HG02759 (cell line): ENCODE measurements at regions not wholly inside any gene's neighbourhood (a gene's known extent, or its start where the extent isn't known, plus 50 kb on each side); places are given as distances from the start of the nearest gene placed in this dataset.

Experiments
- ATAC-seq: cut with Tn5 transposase; IDR thresholded peaks from one replicate; pipeline ENCODE4 v1.9.1; 2021; ENCODE audit warnings: mild to moderate bottlenecking, moderate library complexity; ENCODE audit not compliant: unreplicated experiment

- no peak for ATAC-seq
These were observed 810.2 kb downstream of the UQCRFS1 start for GRCh38 chr19:28402701-28403290.

GRCh38 chr19:28401739-28402424, 811.1 kb downstream of the UQCRFS1 start:
- ATAC-seq, result no peak

- no peak for ATAC-seq
These were observed 811.8 kb downstream of the UQCRFS1 start for GRCh38 chr19:28400953-28401671.

GRCh38 chr19:28399187-28399586, 813.8 kb downstream of the UQCRFS1 start:
- no peak for ATAC-seq

- ATAC-seq, result no peak
These were observed 815.2 kb downstream of the UQCRFS1 start for GRCh38 chr19:28397800-28398199.

- ATAC-seq, result no peak
These were observed 815.6 kb downstream of the UQCRFS1 start for GRCh38 chr19:28397306-28397705.

GRCh38 chr19:28396287-28396831, 816.6 kb downstream of the UQCRFS1 start:
- no peak for ATAC-seq

- ATAC-seq, result no peak
These were observed 818.2 kb downstream of the UQCRFS1 start for GRCh38 chr19:28394725-28395124.

GRCh38 chr19:28393574-28394336, 819.2 kb downstream of the UQCRFS1 start:
- ATAC-seq, result no peak

GRCh38 chr19:28388988-28389387, 824.0 kb downstream of the UQCRFS1 start:
- ATAC-seq, result no peak

GRCh38 chr19:28387507-28387906, 825.4 kb downstream of the UQCRFS1 start:
- ATAC-seq, result no peak

GRCh38 chr19:28386470-28386869, 826.5 kb downstream of the UQCRFS1 start:
- no peak for ATAC-seq

- no peak for ATAC-seq
These were observed 826.9 kb downstream of the UQCRFS1 start for GRCh38 chr19:28386066-28386465.

- no peak for ATAC-seq
These were observed 835.9 kb downstream of the UQCRFS1 start for GRCh38 chr19:28377077-28377476.

GRCh38 chr19:28374971-28375370, 838.0 kb downstream of the UQCRFS1 start:
- no peak for ATAC-seq

- ATAC-seq, result no peak
These were observed 840.2 kb downstream of the UQCRFS1 start for GRCh38 chr19:28372576-28373247.

- ATAC-seq, result no peak
These were observed 845.8 kb downstream of the UQCRFS1 start for GRCh38 chr19:28367146-28367545.

GRCh38 chr19:28363254-28363653, 849.7 kb downstream of the UQCRFS1 start:
- ATAC-seq, result no peak

GRCh38 chr19:28359431-28360414, 853.2 kb downstream of the UQCRFS1 start:
- ATAC-seq, result no peak
